Ovary (tissue), 3 donors: ENCODE measurements at regions not wholly inside any gene's neighbourhood (a gene's known extent, or its start where the extent isn't known, plus 50 kb on each side); places are given as distances from the start of the nearest gene placed in this dataset.

Experiments used
- EP300 ChIP-seq: sonication (generic); formaldehyde crosslinking; IDR thresholded peaks from one replicate; pipeline ENCODE4 v1.6.1; 2017; ENCODE audit warnings: antibody characterized with exemption
- POLR2A ChIP-seq: fragments of 450-650 bp; IDR thresholded peaks from one replicate; pipeline ENCODE4 v1.6.1; 2017; ENCODE audit warnings: antibody characterized with exemption, mild to moderate bottlenecking, moderate library complexity
- TF ChIP-seq, protein P1 (sequence below), 3 donors: fragments of 450-650 bp in 2 of 3; fragments of 200-600 bp in 1 of 3; IDR thresholded peaks; one replicate each; pipeline versions ENCODE4 v1.5.1 to v1.8.0; 2016 to 2022; ENCODE audit warnings: antibody characterized with exemption in 3 of 3, mild to moderate bottlenecking in 1 of 3
- donor health status: DM: no; HTN: no; CAD: no.

DNA sequence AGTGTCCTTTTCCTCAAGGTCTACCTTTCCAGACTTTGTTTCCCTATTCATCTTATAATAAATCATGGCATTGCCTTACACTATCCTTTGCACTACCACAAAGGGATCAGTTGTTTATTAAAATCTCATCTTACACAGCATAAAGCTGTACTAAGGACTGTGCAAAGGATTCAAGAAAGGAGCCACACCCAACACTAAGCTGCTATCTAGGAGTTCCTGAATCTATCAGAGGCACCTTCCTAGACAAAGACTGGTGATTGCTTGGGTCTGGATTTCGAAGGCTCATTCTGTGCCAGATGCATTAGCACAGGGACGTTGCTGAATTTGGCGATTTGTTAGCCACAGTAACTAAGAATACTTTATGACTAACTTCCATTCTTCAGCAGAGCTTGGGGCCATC, 412.0 kb downstream of the NUP35 start:
- TF ChIP-seq, protein P1, sequence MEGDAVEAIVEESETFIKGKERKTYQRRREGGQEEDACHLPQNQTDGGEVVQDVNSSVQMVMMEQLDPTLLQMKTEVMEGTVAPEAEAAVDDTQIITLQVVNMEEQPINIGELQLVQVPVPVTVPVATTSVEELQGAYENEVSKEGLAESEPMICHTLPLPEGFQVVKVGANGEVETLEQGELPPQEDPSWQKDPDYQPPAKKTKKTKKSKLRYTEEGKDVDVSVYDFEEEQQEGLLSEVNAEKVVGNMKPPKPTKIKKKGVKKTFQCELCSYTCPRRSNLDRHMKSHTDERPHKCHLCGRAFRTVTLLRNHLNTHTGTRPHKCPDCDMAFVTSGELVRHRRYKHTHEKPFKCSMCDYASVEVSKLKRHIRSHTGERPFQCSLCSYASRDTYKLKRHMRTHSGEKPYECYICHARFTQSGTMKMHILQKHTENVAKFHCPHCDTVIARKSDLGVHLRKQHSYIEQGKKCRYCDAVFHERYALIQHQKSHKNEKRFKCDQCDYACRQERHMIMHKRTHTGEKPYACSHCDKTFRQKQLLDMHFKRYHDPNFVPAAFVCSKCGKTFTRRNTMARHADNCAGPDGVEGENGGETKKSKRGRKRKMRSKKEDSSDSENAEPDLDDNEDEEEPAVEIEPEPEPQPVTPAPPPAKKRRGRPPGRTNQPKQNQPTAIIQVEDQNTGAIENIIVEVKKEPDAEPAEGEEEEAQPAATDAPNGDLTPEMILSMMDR (IDR thresholded peaks at IDR 0.05): no peak
- TF ChIP-seq POLR2A: no peak
- TF ChIP-seq EP300: no peak
